Panc1 (cell line): ENCODE measurements at regions not wholly inside any gene's neighbourhood (a gene's known extent, or its start where the extent isn't known, plus 50 kb on each side); places are given as distances from the start of the nearest gene placed in this dataset.

Experiments
- CTCF ChIP-seq: fragments of 450-650 bp; IDR thresholded peaks from 2 replicates; pipeline ENCODE4 v1.5.1; 2017; ENCODE audit warnings: mild to moderate bottlenecking
- POLR2AphosphoS5 ChIP-seq: IDR thresholded peaks from 2 replicates; pipeline ENCODE4 v1.6.1; 2012; ENCODE audit warnings: mild to moderate bottlenecking, low read depth, low read length, moderate library complexity
- REST ChIP-seq, 2 experiments: IDR thresholded peaks; 2 replicates each; pipeline ENCODE4 v1.6.1; 2011 to 2012; ENCODE audit warnings: low read depth in 2 of 2, control low read depth in 1 of 2, low read length in 1 of 2, mild to moderate bottlenecking in 1 of 2, moderate library complexity in 1 of 2; ENCODE audit not compliant: insufficient read depth in 1 of 2
- SIN3A ChIP-seq: IDR thresholded peaks from 2 replicates; pipeline ENCODE4 v1.6.1; 2012; ENCODE audit warnings: low read depth, mild to moderate bottlenecking, low read length, moderate library complexity, borderline replicate concordance; ENCODE audit not compliant: insufficient read depth
- TCF7L2 ChIP-seq: IDR thresholded peaks from 2 replicates; pipeline ENCODE4 v1.6.1; 2011; ENCODE audit warnings: mild to moderate bottlenecking, low read depth, low read length, inconsistent platforms

GRCh38 chr10:78959217-78959923 lies 109.4 kb upstream of the ZMIZ1 start:
- TF ChIP-seq CTCF (no peak), POLR2AphosphoS5 (no peak), REST (IDR thresholded peaks at IDR 0.05; ENCODE audit: insufficient read depth in 1 of 2, low read depth in 2 of 2, low read length in 1 of 2) (no peak), SIN3A (no peak), TCF7L2 (no peak)
